IPS DF 4.7 (cell line): ENCODE measurements at regions not wholly inside any gene's neighbourhood (a gene's known extent, or its start where the extent isn't known, plus 50 kb on each side); places are given as distances from the start of the nearest gene placed in this dataset.
"Not testable (repeated sequence)": the region's sequence is repeated elsewhere in the genome, so short reads cannot be mapped to it uniquely, and the experiment has no call there.

ENCODE experiments used
- DNase-seq: peaks from one replicate; pipeline ENCODE4 v3.0.0-alpha.2; 2013; ENCODE audit warnings: low spot score; ENCODE audit errors: extremely low read depth

DNA sequence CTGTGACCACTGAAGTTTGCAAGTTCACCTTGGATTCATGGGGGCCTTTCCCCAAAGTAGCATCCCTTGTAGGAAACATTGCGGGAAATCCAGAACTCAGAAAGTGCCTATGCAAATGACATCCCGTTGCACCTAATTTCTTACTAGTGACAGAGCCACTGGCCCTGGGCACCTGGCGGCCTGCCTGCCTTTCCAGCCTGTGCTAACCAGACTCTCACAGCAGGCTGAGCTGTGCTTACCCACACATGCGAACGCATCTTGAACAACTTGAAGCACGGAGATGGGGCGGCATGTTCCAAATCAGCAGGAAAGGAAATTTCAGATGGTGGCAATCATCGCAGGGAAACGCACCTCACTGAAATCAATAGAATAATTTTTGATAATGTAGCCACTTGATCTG, 405.8 kb downstream of the TMEM182 start:
- no peak for DNase-seq

DNA sequence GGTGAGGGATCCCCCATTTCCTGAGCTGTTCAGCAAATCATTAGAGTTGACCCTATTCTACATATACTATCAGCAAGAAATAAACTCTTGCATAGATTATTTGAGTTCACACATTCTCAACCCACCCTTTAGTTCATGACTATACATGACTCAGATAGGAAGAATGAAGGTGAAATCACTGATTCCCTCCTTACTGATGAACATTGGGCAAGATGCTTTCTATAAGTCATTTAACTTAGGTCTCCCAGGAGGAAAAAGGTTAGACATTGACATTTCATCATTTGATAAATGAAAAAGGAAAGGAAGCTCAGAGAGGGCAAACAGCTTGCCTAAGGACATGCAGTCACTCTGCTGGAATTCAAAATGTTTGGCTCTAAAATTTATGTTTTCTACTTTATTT, 408.0 kb downstream of the TMEM182 start:
- DNase-seq = no peak

DNA sequence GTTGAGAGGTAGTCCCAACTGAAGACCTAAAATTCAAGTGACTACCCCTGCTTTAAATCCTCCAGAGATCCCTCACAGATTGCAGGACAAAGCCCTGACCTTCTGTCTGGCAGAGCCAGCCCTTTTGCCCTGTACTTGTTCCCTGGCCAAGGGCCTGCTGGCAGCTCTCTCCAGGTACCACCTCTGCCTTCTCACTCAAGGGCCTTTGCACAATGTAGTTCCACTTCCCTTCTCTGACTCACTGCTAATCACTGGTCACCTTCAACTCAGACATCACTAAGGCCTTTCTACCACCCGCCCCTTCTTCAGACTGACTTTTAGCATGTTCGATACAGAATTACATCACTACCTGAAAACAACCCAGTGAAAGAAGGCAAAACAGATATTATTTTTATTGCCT, 411.0 kb downstream of the TMEM182 start:
- DNase-seq = no peak

DNA sequence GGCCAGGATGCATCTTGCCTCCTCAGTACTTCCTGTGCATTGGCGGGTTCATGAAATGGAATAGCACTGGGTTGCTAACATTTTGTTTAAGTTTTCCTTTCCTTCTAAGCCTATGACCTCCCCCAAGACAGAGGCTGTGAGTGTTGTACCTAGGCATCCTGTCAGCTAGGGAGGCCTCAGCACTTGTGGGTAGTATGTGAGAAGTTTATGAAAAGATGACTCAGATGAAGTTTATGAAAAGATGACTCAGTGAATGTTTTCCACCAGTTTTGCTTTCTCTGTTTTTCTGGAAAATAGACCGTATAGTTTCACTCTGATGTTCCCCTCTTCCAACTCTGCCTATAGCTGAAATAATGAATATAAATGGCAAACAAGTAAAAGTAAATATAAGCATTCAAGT, 412.9 kb downstream of the TMEM182 start:
- DNase-seq = no peak

DNA sequence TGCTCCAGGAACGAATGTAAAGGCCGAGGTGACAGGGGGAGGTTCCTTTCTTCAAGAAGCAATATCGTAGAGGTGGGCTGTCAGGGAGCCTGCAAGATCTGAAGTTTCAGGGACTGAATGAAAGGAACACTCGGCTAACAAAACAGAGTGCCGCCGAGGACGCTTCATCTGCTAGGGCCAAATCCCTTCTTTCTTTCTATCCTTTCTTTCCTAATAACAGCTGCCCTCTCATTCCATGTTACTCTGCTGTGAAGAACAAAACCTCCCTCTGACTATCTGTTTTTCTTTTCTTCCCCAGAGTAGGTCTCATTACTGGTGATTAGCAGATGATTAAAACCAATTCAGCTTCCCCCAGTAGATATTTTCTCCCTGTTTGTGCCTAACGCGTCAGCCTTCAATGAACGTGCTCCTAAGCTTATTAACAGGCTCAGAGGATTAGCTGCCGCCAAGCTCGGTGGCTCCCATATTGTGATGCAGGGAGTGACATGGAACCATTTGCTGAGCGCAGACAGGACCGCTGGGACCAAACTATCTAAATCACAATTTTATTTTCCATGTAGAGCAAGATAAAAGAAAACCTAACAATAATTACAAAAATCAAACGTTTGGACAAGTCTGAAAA, 414.6 kb downstream of the TMEM182 start:
- no peak for DNase-seq

DNA sequence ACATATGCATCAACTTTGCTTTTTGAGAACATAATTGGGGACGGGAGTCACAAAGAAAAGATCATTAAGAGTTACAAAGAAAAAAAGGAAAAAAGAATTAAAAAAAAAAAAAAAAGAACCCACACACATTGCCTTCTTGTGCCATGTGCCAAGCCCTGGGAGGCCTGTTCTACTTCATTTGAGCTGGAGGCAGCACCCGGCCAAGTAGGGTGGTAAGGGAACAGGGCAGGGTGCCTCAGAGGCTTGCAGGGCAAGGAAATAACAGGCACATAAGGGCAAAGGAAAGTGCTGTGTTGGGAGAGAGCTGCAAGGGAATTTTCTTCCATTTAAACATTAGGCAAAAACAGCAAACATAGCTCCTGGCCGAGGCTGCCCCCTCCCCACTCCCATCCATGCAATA, 418.0 kb downstream of the TMEM182 start:
- no peak for DNase-seq

DNA sequence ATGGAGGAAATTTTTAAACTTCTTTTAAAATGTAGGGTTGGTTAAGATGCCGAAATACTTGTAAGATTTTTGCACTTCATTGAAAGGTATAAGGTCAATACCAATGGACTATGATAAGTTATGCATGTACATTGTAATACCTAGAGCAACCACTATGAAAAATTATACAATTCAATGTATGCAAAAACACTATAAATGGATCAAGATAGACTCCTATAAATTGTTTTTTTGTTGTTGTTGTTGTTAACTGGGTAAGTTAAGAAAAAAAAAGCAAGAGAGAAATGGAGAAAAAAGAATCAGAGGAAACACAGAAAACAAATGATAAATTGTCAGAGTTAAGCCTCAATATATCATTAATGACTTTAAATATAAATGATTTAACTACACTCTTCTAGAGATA, 421.2 kb downstream of the TMEM182 start:
- no peak for DNase-seq

DNA sequence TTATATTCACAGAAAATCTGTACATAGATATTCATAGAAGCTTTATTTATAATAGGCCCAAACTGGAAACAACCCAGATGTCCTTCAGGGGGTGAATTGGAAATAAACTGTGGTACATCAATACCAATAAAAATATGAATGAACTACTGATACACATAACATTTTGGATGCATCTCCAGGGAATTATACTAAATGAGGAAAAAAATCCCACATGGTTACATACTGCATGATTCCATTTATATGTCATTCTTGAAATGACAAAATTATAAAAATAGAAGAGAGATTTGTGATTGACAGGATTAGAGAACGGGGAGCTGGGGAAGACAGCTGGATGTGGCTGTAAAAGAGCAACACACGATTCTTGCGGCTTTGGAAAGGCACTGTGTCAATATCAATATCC, 435.0 kb downstream of the TMEM182 start:
- DNase-seq = no peak

DNA sequence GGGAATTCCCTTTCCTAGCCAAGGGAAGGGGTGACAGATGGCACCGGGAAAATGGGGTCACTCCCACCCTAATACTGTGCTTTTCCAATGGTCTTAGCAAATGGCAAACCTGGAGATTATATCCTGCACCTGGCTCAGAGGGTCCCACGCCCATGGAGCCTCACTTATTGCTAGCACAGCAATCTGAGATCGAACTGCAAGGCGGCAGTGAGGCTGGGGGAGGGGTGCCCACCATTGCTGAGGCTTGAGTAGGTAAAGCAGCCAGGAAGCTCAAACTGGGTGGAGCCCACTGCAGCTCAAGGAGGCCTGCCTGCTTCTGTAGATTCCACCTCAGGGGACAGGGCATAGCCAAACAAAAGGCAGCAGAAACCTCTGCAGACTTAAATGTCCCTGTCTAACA, 438.9 kb downstream of the TMEM182 start:
- not testable (repeated sequence) for DNase-seq

DNA sequence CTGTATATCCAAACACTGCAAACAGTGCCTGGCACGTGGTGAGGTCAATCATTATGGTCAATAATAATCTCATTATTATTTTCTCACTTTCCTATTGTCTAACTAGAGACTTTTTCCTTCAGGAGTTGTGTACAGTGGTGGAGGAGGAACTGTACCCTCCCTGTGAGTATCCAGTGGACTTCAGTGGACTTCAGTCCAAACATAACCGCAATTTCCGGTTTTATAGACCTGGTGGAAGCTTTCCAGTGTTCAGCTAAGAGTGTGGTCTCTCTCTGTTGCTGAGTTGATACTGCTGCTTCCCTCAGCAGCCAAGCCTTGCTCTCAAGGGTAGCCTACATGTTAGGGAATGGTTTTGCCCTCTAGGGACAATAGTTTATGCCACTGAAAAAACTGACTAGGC, 447.1 kb downstream of the TMEM182 start:
- no peak for DNase-seq

DNA sequence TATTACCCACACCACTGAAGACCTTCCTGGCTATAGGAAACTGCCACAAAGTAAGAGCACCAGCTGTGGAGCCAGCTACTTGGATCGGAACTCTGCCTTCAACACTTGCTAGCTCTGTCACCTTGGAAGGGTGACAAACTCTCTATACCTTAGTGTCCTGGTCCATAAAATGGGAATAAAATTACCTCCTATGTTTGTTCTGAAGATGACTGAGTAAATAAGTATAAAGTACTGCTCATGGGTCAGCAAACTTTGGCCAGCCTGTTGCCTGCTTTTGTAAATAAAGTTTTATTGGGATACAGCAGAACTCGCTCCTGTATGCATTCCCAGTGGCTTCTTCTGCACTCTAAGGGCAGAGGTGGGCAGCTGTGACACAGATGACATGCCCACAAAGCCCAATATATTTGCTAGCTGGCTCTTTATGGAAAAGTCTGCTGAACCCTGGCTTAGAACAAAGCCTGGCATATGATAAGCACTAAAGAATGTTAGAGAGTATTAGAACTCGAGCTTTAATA, 451.3 kb downstream of the TMEM182 start:
- DNase-seq = no peak

DNA sequence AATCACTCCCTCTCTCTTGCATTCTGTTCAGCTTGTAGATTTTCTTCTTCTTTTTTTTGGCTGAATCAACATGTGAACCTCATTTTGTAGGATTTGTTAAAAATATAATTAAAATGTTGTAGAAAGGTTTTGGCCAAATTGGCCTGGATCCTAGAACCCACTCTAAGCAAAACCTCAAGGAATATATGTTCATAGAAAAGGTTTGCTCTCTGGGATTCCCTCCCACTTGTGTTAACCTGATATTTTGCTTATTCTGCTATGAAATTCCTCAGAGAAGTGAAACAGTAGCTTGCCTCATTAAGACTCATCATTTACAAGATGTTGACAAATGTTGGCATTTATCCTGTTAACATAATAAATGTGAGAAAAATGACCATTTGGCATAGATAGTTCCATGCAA, 456.7 kb downstream of the TMEM182 start:
- no peak for DNase-seq

DNA sequence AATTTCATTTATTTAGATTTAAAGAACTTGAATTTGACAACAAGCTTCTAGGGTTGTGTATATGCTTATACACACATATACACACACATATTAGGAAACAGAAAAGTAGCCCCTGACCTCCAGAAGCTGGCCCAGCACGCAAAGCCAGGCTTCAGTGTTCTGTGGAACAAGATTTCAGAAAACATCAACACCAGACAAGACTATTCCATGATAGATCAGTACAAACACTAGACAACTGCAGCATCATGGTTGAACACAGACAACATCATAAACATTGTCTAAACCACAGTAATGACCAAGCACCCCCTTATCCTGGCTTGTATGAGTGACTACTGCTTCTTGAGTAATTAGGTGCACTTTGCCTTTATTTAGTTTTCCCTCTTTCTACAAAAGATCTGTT, 457.6 kb downstream of the TMEM182 start:
- DNase-seq = no peak

DNA sequence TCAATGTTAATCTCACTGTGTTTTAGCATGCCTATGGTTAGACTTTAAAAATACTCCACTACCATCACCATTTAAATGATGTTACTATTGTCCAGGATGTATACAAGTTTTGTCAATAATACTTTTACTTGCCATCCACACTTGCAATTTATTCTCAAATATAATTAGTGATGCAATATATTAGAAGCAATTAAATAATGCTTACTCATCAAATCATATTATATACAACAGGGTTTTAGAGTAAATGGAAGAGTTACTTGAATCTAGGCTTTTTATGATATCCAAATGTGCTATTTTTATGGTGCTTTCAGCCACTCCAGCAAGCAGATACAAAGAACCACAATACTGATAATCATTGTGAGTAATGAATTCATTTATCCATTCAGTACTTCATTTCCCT, 461.1 kb downstream of the TMEM182 start:
- DNase-seq = no peak

DNA sequence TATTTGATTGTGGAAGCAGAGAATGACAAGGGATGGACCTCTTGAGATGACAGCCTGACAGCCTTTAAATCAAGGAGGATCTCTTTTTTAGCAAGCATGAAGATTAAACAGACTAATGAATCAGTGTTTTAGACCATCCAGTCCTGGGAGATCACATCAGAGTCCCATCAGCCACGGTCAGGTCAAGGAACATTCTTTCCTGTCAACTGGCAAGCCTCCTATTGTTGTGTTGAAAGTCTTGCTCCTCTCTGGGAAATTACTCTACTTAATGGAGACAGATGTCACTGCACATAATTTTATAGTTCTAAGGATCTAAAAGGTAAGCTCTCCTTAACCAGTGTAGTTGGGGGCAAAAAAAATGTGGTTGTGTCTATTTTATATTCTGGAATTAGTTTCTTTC, 469.0 kb downstream of the TMEM182 start:
- DNase-seq = no peak

DNA sequence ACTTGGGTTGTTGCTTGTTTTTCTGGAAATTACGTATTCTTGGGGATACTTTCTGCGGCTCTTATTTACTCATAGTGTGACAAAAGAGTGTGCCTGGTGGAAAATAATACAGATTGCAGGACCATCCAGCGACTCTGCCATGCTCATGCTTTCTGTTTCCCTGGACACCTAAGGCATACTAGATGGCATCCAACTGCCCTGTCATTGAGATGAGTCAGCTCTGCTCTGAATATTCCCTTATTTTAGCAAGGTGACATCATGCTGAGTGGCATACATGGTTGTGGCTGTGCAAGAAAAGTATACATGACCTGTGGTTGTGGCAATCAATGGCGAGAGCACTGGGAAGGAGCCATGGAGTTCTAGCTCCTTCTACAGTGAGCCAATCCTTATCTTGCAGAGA, 471.0 kb downstream of the TMEM182 start:
- DNase-seq = no peak

DNA sequence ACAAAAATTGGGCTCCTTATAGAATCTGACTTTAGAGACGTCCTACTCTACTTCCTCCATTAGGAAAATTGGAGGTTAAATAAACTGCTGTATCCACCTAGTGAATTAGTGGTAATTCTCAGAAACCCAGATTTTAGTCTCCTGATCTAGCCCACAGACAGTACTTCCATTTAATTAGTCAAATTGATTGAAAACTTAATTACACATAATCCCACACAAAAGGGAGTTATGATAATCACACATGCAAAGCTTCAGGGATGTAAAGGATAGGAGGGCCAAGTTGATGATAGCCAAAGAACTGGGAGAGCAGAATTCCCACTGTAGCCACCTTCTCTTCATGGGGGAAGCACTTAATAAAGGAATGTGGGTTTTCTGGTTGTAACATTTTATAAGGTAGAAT, 471.9 kb downstream of the TMEM182 start:
- DNase-seq = no peak

DNA sequence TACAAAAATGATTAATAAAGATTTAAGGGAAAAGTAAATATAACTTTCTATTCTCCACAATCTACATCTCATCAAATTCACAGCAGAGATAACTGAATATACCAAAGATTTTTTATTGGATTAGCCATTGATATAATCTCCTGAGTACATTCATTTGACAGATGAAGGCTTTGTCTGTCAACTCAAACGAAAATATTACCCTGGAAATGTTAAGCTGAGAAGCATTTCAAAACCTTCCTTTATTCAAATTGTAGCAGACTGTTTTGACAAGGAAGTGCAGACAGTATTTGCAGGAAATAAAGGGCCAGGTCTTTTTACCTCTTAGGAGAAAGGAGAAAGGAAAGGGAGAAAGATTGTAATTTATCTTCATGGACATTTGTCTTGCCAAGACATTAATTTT, 473.5 kb downstream of the TMEM182 start:
- DNase-seq = no peak

DNA sequence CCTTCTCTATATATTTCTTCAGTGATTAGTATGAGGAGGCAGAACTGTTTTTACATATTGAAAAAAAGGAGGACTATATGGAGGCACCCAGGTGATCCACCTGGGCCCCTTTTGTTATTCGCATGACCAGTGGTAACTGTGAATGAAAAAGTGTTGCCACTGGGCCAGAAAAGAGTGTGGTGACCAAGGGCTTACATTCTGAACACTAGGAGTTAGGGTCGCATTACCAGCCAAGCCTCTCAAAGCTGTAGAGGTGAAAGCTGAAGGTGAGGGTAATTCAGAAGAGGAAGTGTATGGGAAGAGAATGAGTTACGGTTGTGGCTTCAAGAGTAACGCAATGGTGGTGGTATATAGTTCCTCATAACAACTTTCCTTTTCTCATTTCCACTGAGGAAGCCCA, 487.6 kb downstream of the TMEM182 start:
- no peak for DNase-seq

DNA sequence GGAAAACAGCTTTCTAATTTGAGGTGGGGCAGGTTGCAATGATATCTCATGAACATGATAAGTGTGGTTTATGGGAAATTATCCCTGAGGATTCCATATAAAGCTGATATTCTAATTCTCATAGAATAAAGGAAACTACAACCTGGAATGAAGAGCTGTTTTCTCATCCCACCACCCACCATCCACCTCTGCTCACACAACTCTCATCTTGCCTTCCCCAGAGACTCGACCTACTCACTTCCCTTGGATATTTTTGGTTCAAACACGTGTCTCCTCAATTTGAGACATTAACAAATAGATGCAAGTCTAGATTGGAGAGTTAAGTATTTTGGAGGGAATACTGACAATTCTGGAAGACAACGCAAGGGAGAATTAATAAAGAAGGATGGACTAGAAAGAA, 490.9 kb downstream of the TMEM182 start:
- no peak for DNase-seq

DNA sequence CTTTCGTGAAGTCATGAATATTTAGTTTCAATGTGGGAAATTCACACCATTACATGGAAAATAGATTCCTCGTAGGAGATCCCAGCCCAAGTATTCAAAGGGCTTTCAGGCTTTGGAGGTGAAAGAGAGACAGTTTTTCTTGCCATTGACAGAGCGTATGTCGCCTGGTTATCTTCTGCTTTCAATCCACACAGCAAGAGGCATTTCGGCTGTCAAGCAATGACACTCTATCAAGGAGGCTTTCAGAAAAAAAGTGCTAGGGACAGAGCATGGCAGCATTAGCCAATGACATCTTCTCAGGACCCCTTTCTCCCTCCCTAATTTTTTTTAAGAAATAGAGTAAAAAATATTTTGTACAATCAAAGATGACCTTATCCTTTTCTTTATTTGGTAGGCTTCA, 492.8 kb downstream of the TMEM182 start:
- DNase-seq = no peak

DNA sequence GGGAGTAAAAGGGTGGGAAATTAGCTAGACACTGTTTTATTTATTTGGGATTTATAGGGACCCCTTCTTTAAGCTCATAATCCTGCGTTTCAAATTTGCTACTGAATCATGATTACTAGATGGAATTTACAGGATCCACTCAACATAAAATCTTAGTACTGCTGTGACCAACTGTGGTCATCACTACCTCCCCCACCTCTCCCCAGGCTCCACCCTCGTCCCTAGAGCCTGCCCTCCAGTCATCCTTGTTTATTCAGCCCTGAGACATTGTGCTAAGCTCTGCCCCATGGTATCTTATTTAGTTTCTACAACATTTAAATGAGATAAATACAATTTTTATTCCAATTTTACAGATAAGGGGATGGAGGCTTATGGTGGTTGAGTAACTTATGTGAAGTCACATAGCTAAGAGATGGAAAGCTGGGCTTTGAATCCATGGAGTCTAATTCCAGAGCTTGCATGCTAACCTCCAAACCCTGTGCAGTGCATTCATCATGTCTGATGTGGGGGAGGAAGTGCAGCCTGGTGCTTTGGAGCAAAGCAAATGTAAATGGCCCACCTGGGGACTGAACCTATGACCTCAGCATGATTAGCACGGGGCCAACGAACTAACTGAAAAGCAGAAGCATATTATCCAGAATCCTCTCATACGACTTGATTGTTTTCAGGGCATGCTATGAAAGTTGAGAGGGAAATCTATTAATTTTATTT, 502.4 kb downstream of the TMEM182 start:
- DNase-seq = no peak

DNA sequence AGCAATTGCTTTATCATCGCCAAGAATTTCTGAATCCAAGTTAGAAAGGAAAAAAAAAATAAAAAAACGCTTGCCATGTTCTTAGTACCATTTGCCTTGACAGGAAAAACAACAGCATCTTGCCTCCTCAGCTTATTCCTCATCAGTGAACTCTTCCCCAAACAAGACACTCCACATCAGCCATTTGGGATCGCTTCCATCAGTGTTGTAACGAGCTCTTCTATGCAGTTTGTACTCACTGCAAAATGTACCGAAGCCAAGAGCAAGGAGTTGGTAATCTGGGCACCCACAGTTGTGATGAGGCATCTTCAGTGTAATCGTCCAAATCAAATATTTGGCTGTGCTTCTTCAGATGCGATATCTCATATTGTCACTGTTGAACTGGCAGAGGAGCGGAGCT, 503.7 kb downstream of the TMEM182 start:
- no peak for DNase-seq
